ENCODE measurements at regions not wholly inside any gene's neighbourhood (a gene's known extent, or its start where the extent isn't known, plus 50 kb on each side); places are given as distances from the start of the nearest gene placed in this dataset.

DNA sequence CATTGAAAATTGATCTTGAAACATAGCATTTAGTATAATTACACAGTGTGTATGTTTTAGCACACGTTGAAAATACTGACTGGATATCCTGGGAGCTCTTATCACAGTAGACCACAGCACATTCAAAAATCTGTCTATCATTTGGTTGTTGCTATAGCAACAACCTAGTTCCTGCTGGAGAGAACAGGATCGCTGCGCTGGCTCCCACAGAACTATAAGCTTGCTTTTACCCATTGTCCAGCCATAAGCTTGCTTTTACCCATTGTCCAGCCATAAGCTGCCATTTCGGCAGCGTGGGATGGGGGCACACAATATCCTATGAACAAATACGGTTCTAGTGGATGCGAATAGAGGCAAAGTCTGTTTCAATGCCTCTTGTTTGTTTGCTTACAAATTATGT lies 70.4 kb upstream of the ST6GAL2 start:
- Histone ChIP-seq H3K36me3 (ENCODE audit: control insufficient read depth, insufficient read depth, low read length) (no peaks in the 10 kb centered on the region), H3K9me1 (ENCODE audit: control insufficient read depth, insufficient read depth, low read length) (no peaks in the 10 kb centered on the region), H3K79me2 (ENCODE audit: control insufficient read depth, insufficient read depth, low read length) (no peaks in the 10 kb centered on the region), H3K4me1 (replicated peaks in 1 of 2; ENCODE audit: control insufficient read depth in 2 of 2, insufficient read depth in 2 of 2, low read length in 2 of 2) (no peaks in the 10 kb centered on the region), H3K4me3 (no peak overlapping the region), H3K9ac (ENCODE audit: insufficient read depth in 1 of 2, low read depth in 2 of 2, low read length in 2 of 2) (no peak overlapping the region), H3K27me3 (ENCODE audit: control insufficient read depth in 2 of 2, insufficient read depth in 2 of 2, low read length in 2 of 2) (no peaks in the 10 kb centered on the region), H3K27ac (ENCODE audit: extremely low read depth, low read depth, low read length) (no peak overlapping the region), H3K9me3 (replicated peaks; ENCODE audit: control insufficient read depth, insufficient read depth, low read depth, low read length) (no peaks in the 10 kb centered on the region), H2AFZ (ENCODE audit: low read depth, low read length) (no peak overlapping the region), H4K20me1 (replicated peaks; ENCODE audit: control insufficient read depth, insufficient read depth, low read length) (no peaks in the 10 kb centered on the region), H3K4me2 (ENCODE audit: insufficient read depth, low read length) (no peak overlapping the region)
- in situ Hi-C loops (cut with MboI) (no loop called here), intact Hi-C loops (cut with micrococcal nuclease) (no loop called here)
- ATAC-seq (no peak), DNase-seq (ENCODE audit: extremely low read depth in 1 of 4, low spot score in 3 of 4) (no peak), FAIRE-seq (no peak)
- CTCF ChIA-PET (ENCODE audit: low intra/inter-chr PET ratio) = no interaction called here
- TF ChIP-seq PHB2 (IDR thresholded peaks at IDR 0.05; ENCODE audit: low read depth) (no peak), RFX1 (IDR thresholded peaks at IDR 0.05) (peak; percentile 46)
- TF ChIP-seq, protein P1, sequence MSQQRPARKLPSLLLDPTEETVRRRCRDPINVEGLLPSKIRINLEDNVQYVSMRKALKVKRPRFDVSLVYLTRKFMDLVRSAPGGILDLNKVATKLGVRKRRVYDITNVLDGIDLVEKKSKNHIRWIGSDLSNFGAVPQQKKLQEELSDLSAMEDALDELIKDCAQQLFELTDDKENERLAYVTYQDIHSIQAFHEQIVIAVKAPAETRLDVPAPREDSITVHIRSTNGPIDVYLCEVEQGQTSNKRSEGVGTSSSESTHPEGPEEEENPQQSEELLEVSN (IDR thresholded peaks at IDR 0.05; ENCODE audit: borderline replicate concordance in 1 of 2, extremely low read depth in 1 of 2, insufficient read depth in 1 of 2, insufficient read length in 1 of 2, low read depth in 1 of 2, low read length in 1 of 2, poor library complexity in 1 of 2, severe bottlenecking in 1 of 2) = no peak
- TF ChIP-seq, protein P2, sequence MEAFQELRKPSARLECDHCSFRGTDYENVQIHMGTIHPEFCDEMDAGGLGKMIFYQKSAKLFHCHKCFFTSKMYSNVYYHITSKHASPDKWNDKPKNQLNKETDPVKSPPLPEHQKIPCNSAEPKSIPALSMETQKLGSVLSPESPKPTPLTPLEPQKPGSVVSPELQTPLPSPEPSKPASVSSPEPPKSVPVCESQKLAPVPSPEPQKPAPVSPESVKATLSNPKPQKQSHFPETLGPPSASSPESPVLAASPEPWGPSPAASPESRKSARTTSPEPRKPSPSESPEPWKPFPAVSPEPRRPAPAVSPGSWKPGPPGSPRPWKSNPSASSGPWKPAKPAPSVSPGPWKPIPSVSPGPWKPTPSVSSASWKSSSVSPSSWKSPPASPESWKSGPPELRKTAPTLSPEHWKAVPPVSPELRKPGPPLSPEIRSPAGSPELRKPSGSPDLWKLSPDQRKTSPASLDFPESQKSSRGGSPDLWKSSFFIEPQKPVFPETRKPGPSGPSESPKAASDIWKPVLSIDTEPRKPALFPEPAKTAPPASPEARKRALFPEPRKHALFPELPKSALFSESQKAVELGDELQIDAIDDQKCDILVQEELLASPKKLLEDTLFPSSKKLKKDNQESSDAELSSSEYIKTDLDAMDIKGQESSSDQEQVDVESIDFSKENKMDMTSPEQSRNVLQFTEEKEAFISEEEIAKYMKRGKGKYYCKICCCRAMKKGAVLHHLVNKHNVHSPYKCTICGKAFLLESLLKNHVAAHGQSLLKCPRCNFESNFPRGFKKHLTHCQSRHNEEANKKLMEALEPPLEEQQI (IDR thresholded peaks at IDR 0.05) = no peak
- 3% methylated on average over 7 of the region's 7 CpGs for WGBS (ENCODE audit: insufficient coverage, low coverage, missing lambda C conversion rate)
- no TSS peak for BruUV-seq (replicated peaks)
- POLR2A ChIA-PET = no interaction called here

Data from K562 (cell line).